OCI-LY7 (cell line): ENCODE measurements at regions not wholly inside any gene's neighbourhood (a gene's known extent, or its start where the extent isn't known, plus 50 kb on each side); places are given as distances from the start of the nearest gene placed in this dataset.

Experiments used
- CTCF ChIP-seq: fragments of 200-600 bp; sonication (generic); conservative IDR thresholded peaks from 2 replicates; pipeline ENCODE4 v1.5.1; 2014; ENCODE audit warnings: mild to moderate bottlenecking, antibody characterized with exemption, low read length, moderate library complexity, mixed read lengths
- EZH2phosphoT487 ChIP-seq: fragments of 200-600 bp; sonication (generic); IDR thresholded peaks from 2 replicates; pipeline ENCODE4 v1.6.1; 2018; ENCODE audit warnings: low read depth, borderline replicate concordance, mild to moderate bottlenecking, mixed run types, antibody characterized with exemption, low read length, moderate library complexity, mixed read lengths

GRCh38 chr4:92175250-92175649 is 128.5 kb upstream of the GRID2 start:
- TF ChIP-seq CTCF (no peak), EZH2phosphoT487 (no peak)
